Activated naive CD4-positive, alpha-beta T cell treated with anti-CD3 and anti-CD28 coated beads, Interleukin-2, amount 50 U/mL, for 72 hours (primary cell): ENCODE measurements at regions not wholly inside any gene's neighbourhood (a gene's known extent, or its start where the extent isn't known, plus 50 kb on each side); places are given as distances from the start of the nearest gene placed in this dataset.

Experiments
- ATAC-seq, 2 donors: fragments of 150-1000 bp; cut with Tn5 transposase; 2 replicates each; pipeline ENCODE4 v1.10.0; 2021; ENCODE audit warnings: mild to moderate bottlenecking in 2 of 2, moderate library complexity in 2 of 2
- DNase-seq, 2 donors: peaks; one replicate each; pipeline ENCODE4 v3.0.0; 2021 to 2022; ENCODE audit warnings: low spot score in 2 of 2
- H3K27ac Mint-ChIP-seq, 2 donors: one replicate each; pipeline ENCODE4 v1.8.0; 2022; ENCODE audit warnings: mild to moderate bottlenecking in 2 of 2, mixed read lengths in 2 of 2
- H3K36me3 Mint-ChIP-seq, 2 donors: one replicate each; pipeline ENCODE4 v1.8.0; 2022; ENCODE audit warnings: mixed read lengths in 2 of 2
- H3K9me3 Mint-ChIP-seq, 2 donors: one replicate each; pipeline ENCODE4 v1.8.0; 2022; ENCODE audit warnings: mixed read lengths in 2 of 2

DNA sequence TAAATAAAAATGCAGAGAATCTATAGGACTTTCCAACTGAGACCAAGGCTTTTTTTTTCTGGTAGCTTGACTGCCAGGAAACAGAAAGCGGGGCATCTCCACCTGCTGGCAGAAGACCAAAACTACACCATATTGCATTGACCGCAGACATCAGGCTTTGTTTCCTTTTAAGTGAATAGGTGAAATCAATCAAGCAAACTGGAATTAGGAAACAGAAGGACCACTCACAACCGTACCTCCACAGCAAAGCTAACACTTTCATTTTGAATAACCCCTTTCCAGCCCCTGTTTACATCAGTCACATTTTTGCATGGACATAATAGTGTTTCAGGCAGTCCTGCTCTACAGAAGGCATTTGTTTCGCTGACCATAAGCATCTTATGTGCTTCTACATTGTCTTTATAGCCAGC lies 218.2 kb downstream of the IDS start:
- peak; percentile 28 to 60 for ATAC-seq
- peak in 1 of 2 donors; percentile 27 for DNase-seq
- H3K27ac Mint-ChIP-seq: no peak overlapping the region
- H3K9me3 Mint-ChIP-seq: no peaks in the 10 kb centered on the region
- no peaks in the 10 kb centered on the region for H3K36me3 Mint-ChIP-seq

DNA sequence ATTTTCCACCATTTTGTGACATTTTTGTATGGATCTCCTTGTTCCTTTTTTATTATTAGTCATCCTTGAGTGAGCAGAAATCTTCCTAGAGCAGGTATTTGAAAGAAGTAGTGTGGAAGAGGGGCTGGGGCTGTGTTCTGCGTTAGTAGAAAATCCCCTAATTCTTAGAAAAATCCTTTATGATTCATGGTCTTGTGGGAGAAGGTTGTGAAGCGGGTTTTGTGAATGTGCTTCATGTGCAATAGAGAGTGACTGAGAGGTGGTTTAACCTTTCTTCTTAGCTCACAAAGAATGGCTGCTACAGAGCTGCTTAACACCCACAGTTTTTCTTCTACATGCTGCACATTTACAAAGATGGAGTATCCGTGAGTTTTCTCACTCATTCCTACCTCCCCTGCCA lies 220.5 kb downstream of the IDS start:
- H3K27ac Mint-ChIP-seq: no peak overlapping the region

DNA sequence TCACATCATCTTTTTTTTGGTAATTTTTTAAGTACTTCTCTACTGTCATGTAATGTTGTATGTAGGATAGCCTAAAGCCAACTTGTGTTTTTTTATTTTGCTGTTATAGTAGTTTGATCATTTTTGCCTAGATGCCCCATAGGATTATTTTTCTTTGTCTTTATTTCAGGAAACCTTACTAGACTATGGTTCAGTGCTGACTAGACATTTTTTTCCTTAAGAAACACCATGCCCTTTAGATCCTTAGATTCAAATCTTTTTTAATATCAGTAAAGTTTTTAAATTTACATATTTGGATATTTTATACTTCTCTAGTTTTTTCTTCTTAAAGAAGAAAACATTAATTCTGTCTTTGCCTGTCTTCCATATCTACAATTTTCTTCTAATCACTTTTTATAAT lies 221.3 kb downstream of the IDS start:
- DNase-seq (no peak), ATAC-seq (no peak)
- Mint-ChIP-seq H3K9me3 (no peaks in the 10 kb centered on the region), H3K36me3 (no peaks in the 10 kb centered on the region), H3K27ac (no peak overlapping the region)

More for the DNA sequence above, 220.5 kb downstream of the IDS start:
- DNase-seq (no peak), ATAC-seq (peak; percentile 79 to 82)
- no peaks in the 10 kb centered on the region for H3K9me3 Mint-ChIP-seq
- H3K36me3 Mint-ChIP-seq: no peaks in the 10 kb centered on the region

DNA sequence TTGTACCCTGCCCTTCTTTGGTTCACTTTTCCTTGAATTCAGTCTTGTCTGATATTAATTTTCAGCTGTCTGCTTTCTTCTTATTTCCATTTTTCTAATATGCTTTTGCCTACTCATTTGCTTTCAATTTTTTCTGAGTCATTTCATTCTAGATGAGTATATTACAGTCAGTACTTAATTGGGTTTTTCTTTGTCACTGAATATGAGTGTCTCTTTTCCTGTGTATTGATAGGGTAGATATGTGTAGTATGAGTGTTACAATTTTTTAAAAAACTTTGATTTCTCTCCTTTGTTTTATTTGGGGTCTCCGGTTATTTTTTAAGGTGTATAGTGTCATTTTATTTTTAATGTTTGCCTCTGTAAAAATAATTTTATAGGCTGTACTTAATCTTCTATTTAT lies 222.2 kb downstream of the IDS start:
- no peak overlapping the region for H3K27ac Mint-ChIP-seq
- no peaks in the 10 kb centered on the region for H3K36me3 Mint-ChIP-seq
- no peak for DNase-seq
- peak in 1 of 2 donors; percentile 61 for ATAC-seq
- no peaks in the 10 kb centered on the region for H3K9me3 Mint-ChIP-seq

DNA sequence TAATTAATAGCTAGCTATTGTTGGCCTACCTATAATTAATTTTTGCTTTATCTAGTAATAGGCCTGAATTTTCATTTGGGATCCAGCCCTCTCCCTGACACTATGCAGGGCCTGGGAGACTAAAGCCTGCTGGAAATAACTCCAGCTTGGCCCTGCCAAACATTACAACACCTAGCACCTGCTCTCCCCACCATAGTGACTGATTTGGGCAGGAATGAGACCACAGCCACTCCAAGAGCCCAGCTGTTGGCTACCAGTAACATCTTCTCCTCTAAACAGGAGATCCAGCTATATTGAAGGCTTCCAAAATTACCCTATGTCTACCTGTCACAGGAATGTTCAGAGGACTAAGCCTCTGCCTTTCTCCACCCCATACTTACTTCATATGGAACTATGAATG lies 225.1 kb downstream of the IDS start:
- Mint-ChIP-seq H3K36me3 (no peaks in the 10 kb centered on the region), H3K27ac (no peak overlapping the region), H3K9me3 (no peaks in the 10 kb centered on the region)
- no peak for DNase-seq
- ATAC-seq: no peak

DNA sequence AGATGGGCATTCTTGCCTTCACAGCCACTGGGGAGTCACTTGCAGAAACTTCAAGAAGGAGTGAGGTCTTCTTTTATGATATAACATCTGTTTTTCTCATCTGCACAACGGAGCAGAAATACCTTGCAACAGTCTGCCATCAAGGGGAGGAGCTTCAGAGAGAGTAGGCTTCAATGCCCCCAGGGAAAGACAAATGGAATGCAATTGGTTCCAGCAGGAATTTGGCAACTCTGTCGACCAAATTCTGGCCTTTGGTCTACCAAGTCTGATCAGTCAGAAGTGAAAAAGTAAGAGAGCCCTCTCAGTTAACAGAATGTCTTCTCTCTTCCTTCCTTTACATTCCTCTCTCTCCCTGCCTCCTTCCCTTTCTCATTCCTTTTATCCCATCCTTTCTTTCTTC lies 229.3 kb downstream of the IDS start:
- no peak for DNase-seq
- no peaks in the 10 kb centered on the region for H3K36me3 Mint-ChIP-seq
- no peak for ATAC-seq
- H3K27ac Mint-ChIP-seq: no peak overlapping the region
- no peaks in the 10 kb centered on the region for H3K9me3 Mint-ChIP-seq

DNA sequence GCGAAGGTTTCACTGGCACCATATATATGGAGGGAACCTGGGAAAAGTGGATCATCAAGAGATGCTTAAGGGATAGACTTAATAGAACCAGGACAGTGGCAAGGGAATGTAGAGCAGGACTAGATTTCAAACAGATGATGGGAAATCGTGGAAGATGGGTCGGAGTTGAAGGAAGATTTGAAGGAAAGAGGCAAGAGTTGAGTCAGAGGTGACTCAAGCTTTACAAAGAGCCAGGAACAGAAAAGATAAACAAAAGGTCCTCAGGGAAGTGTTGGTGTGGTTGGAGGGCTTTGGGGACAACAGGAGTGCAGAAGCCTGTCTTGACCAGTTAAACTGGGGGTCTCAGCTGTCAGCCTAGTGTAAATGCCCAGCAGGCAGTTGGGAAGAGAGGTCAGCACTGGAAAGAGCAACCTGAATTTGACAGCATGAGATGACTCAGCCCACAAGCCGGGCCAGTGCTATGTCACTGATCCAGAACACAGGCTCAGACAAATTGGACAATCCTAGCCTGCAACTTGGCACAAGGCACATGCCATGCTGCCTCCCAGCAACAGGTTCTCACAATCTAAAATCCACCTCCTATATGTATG lies 230.5 kb downstream of the IDS start:
- no peaks in the 10 kb centered on the region for H3K36me3 Mint-ChIP-seq
- no peak overlapping the region for H3K27ac Mint-ChIP-seq
- DNase-seq (no peak), ATAC-seq (no peak)
- H3K9me3 Mint-ChIP-seq: no peaks in the 10 kb centered on the region

DNA sequence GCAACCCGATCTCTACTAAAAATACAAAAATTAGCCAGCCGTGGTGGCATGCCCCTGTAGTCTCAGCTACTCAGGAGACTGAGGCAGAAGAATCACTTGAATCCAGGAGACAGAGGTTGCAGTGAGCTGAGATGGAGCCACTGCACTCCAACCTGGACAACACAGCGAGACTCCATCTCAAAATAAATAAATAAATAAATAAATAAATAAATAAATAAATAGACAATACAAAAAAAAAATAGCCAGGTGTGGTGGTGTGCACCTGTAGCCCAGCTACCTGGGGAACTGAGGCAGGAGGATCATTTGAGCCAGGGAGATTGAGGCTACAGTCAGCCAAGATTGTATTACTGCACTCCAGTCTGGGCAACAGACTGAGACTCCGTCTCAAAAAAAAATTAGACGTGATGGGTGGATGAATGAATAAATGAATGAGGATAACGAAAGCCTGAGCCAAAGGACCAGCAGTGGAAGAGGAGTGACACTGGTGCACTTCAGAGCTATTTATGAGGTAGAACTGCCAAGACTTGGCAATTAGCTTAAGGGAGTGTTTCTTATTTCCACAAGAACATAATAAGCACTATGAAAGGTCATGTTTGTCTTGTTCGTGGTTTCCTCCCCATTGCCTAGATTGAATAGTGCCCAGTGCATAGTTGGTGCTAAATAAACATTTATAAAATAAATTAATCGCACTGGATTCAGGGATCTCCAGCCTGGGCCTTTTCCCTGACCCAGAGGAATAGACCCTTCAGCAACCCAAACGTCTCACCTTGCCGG lies 232.2 kb downstream of the IDS start:
- no peak for ATAC-seq
- no peaks in the 10 kb centered on the region for H3K36me3 Mint-ChIP-seq
- no peaks in the 10 kb centered on the region for H3K9me3 Mint-ChIP-seq
- no peak overlapping the region for H3K27ac Mint-ChIP-seq
- DNase-seq: no peak

DNA sequence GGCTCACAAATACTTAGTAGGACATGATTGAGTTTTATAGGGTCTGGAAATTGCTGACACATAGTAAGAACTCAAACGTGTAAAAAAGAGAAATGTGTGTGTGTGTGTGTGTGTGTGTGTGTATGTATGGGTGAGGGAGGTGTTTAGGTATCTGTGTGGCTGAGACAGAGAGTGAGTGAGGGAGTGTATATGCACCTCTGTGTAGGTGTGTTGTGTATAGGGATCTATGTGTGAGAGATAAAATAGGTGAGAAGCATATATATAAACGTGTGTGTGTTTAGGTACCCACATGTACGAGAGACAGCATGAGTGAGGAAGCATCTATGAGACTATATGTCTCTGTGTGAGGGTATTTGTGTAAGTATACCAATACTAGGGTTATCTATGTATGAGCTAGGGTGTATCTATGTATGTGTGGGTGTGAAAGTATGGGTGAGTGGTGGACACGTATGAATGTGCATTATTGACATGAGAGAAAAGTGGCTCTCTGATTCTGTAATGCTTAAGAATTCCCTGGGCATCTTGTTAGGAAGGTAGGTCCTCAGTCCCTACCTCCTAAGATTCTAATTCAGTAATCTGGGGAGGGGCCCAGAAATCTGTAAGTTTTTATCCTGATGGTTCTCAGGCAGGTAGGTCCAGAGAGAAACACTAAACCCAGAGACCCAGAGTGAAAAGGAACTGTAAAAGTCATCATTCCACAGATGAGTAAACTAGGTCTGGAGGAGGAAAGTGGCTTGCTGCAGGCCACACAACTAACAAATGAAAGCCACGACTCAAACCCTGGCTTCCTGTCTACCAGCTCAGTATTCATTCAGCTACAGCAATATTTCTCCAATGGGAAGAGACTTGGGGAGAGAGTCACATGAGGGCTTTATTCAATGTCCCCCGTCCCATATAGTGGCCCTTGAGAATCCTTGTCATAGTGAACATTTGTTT lies 237.0 kb downstream of the IDS start:
- peak; percentile 63 to 86 for ATAC-seq

DNA sequence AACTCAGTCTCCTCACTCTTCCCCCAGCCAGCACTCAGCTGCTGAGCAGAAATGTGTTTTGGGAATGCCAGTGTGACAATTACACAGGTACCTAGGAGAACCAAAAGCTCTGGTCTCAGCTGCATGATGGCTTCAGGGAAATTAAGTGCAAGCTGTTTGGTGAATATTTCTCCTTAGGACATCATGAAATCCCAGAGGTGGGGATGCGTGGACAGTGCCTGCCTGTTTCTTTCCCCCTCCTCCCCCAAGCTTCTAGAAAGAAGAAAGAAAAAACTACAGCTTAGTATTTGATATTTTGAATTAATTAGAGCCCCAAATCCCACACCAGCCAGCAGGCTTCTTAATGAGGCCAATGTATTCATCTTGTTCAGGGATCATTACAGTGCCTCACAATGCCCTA lies 243.0 kb downstream of the IDS start:
- no peaks in the 10 kb centered on the region for H3K9me3 Mint-ChIP-seq
- no peaks in the 10 kb centered on the region for H3K36me3 Mint-ChIP-seq
- no peak overlapping the region for H3K27ac Mint-ChIP-seq
- DNase-seq (no peak), ATAC-seq (no peak)

More for the DNA sequence above, 237.0 kb downstream of the IDS start:
- DNase-seq: no peak
- no peaks in the 10 kb centered on the region for H3K36me3 Mint-ChIP-seq
- no peak overlapping the region for H3K27ac Mint-ChIP-seq
- H3K9me3 Mint-ChIP-seq: no peaks in the 10 kb centered on the region

DNA sequence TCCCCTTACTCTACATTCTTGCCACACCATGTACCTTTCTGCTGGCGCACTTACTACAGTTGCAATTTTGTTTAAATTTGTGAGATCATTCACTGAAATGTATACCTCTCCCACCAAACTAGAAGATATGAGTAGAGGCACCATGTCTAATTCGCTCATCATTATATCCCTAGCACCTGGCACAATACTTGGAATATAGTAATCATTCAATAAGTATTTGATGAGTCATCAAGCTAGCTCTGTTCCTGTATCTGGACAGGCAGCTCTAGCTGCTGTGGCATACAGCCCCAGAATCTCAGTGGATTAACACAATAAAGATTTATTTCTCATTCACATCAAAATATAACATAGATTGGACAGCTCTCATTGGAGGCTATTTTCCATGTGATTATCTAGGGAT lies 245.9 kb downstream of the IDS start:
- DNase-seq (no peak), ATAC-seq (no peak)
- Mint-ChIP-seq H3K36me3 (no peaks in the 10 kb centered on the region), H3K27ac (no peak overlapping the region), H3K9me3 (no peaks in the 10 kb centered on the region)

DNA sequence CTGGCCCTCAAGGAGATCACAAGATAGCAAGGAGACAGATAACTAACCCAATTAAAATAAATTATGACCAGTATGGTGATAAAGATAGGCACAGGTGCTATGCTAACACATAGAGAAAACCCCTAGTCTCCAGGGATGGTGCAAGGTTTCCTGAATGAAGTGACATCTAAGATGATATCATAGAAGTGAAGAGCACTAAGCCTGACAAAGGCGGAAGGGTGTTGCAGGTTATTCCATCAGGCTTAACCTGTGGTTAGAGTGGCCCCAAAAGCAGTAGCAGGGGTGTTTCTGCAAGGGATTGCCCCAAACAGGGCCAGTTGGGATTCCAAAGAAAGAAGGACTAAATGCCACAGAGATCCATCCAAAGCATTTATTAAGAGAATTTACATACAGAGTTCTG lies 249.2 kb downstream of the IDS start:
- no peak for ATAC-seq

DNA sequence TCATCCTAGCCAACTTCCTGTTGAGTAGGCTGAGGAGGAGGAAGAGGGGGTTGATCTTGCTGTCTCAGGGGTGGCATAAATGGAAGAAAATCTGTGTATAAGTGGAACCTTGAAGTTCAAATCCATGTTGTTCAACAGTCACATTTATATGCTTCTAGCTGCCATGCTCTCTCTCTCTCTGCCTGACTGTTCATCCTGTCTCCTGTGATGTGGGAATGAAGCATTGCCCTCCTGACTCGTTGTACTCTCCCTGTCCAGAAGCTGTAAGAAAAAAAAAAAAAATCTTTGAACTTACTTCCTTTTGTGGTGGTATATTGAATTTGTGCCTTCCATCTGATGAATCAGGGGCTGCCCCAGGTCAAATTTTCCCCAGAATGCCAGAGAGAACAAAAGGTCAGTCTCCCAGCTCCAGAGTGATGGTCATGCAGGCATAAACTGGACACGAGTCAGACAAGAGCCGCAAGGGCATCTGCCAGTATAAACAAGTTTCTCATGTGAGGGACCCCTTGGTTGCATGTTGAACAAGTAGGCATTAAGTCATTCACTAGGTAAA lies 257.0 kb downstream of the IDS start:
- H3K36me3 Mint-ChIP-seq: no peaks in the 10 kb centered on the region
- DNase-seq: no peak

More for the DNA sequence above, 249.2 kb downstream of the IDS start:
- no peaks in the 10 kb centered on the region for H3K9me3 Mint-ChIP-seq
- H3K36me3 Mint-ChIP-seq: no peaks in the 10 kb centered on the region
- DNase-seq: no peak
- H3K27ac Mint-ChIP-seq: no peak overlapping the region

DNA sequence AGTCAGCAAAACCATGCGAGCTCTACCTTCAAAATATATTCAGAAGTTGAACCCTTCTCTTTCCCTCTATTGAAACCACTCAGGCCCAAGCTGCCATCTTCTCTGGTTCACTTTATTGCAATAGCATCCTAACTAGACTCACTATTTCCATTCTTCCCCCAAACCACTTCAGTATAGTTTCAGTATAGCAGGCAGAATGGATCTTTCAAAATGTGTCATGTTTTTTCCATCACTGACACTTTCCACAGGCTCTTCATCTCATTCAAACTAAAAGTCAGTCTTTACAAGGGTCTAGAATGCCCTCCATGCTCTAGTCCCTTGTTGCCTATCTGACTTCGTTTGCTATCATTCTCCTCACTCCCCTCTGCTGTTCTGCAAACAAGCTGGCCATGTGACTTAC lies 274.4 kb downstream of the IDS start:
- H3K27ac Mint-ChIP-seq: peak overlapping the region in 1 of 2 donors; percentile 41
- DNase-seq (no peak), ATAC-seq (peak; percentile 67 to 95)
- peaks cover 26 to 30% of the 10 kb centered on the region in 2 donors for H3K36me3 Mint-ChIP-seq
- peaks cover 22 to 23% of the 10 kb centered on the region in 2 donors for H3K9me3 Mint-ChIP-seq

More for the DNA sequence above, 257.0 kb downstream of the IDS start:
- peak in 1 of 2 donors; percentile 46 for ATAC-seq
- Mint-ChIP-seq H3K9me3 (no peaks in the 10 kb centered on the region), H3K27ac (no peak overlapping the region)

DNA sequence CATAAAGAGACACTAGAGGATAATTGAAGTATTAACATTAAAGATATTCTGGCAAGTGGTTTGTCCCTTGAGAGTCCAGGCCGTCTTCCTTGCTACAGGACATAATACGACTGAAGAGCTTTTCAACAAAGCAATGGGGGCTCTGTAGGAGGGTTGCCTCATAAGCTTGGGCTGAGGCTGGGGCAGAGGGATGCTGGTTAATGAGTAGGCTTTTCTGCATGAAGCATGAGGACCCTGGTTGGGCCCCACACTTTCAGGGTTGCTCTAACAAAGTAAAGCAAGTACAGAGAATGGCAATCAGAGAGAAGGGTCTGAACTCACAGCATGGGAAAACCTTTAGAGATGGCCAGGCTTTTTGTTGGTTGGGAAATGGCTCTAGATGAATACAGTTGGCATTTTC lies 281.3 kb downstream of the IDS start:
- peaks cover 9 to 18% of the 10 kb centered on the region in 2 donors for H3K9me3 Mint-ChIP-seq
- H3K27ac Mint-ChIP-seq: no peak overlapping the region
- DNase-seq: no peak
- peaks cover 10 to 14% of the 10 kb centered on the region in 2 donors for H3K36me3 Mint-ChIP-seq
- ATAC-seq: no peak

DNA sequence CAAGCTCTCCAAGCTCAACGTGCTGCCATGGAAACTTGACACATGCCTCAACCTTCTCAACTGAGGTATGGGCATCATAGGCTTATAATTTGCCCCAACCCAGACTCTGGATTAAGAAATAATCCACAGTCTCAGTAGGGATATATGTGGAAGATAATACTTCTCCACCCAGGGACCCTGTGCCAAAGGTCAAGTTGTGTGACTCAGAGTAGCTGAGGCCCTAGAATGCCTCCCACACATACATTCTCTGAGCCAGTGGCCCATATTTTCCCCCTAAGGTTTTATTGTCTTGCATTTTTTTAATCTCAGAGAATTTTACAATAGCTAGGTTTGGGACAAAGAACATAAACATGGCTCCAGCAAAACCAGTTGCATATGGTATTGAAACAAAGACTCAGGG lies 283.1 kb downstream of the IDS start:
- no peak for ATAC-seq
- H3K36me3 Mint-ChIP-seq: no peaks in the 10 kb centered on the region
- no peak for DNase-seq

DNA sequence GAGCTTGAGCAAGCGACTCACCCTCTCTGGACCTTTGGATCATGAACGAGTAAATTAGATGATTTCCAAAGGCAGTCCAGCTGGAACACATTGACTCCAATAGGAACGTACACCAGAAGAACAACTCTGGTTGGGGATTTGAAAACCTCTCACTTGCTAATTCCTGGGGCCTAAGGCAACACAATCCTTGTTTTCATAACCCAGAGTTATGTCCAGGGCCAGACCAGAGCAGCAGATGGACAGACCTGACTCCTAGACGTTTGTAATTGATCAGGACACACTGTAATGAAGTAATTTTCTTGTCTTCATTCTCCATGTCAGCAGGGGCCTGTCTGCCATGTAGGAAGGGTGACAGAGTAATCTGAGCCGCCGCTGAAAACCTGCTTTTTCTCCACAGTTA lies 283.9 kb downstream of the IDS start:
- Mint-ChIP-seq H3K9me3 (peaks cover 7 to 8% of the 10 kb centered on the region in 2 donors), H3K36me3 (peaks cover 0 to 3% of the 10 kb centered on the region in 2 donors), H3K27ac (no peak overlapping the region)
- ATAC-seq: no peak
- DNase-seq: no peak

More for the DNA sequence above, 283.1 kb downstream of the IDS start:
- Mint-ChIP-seq H3K27ac (no peak overlapping the region), H3K9me3 (peaks cover 4 to 6% of the 10 kb centered on the region in 2 donors)
